ENCODE measurements at regions not wholly inside any gene's neighbourhood (a gene's known extent, or its start where the extent isn't known, plus 50 kb on each side); places are given as distances from the start of the nearest gene placed in this dataset.
"Not testable (repeated sequence)": the region's sequence is repeated elsewhere in the genome, so short reads cannot be mapped to it uniquely, and the experiment has no call there.

GRCh38 chr9:89937051-89937450 is 332.2 kb downstream of the GADD45G start:
- DNase-seq (ENCODE audit: low spot score), result no peak

GRCh38 chr9:89939181-89939580 is 334.4 kb downstream of the GADD45G start:
- DNase-seq (ENCODE audit: low spot score), result no peak

GRCh38 chr9:89939626-89940292 is 334.9 kb downstream of the GADD45G start:
- no peak for DNase-seq (ENCODE audit: low spot score)

- peak; percentile 34 for DNase-seq (ENCODE audit: low spot score)
Measured at GRCh38 chr9:89940625-89941024, 335.8 kb downstream of the GADD45G start.

GRCh38 chr9:89941875-89942274 is 337.1 kb downstream of the GADD45G start:
- peak; percentile 56 for DNase-seq (ENCODE audit: low spot score)

GRCh38 chr9:89942643-89943042 is 337.8 kb downstream of the GADD45G start:
- DNase-seq (ENCODE audit: low spot score), result no peak

GRCh38 chr9:89943309-89943708 is 338.5 kb downstream of the GADD45G start:
- no peak for DNase-seq (ENCODE audit: low spot score)

- no peak for DNase-seq (ENCODE audit: low spot score)
Measured at GRCh38 chr9:89943728-89944127, 338.9 kb downstream of the GADD45G start.

- DNase-seq (ENCODE audit: low spot score), result no peak
Measured at GRCh38 chr9:89945133-89945532, 340.3 kb downstream of the GADD45G start.

- DNase-seq (ENCODE audit: low spot score), result no peak
Measured at GRCh38 chr9:89946741-89947140, 341.9 kb downstream of the GADD45G start.

GRCh38 chr9:89949111-89949510 is 344.3 kb downstream of the GADD45G start:
- no peak for DNase-seq (ENCODE audit: low spot score)

- DNase-seq (ENCODE audit: low spot score), result peak; percentile 42
Measured at GRCh38 chr9:89951675-89952074, 346.9 kb downstream of the GADD45G start.

- DNase-seq (ENCODE audit: low spot score), result peak; percentile 40
Measured at GRCh38 chr9:89952401-89952800, 347.6 kb downstream of the GADD45G start.

- not testable (repeated sequence) for DNase-seq (ENCODE audit: low spot score)
Measured at GRCh38 chr9:89953263-89953662, 348.5 kb downstream of the GADD45G start.

- no peak for DNase-seq (ENCODE audit: low spot score)
Measured at GRCh38 chr9:89953824-89954615, 349.2 kb downstream of the GADD45G start.

GRCh38 chr9:89955144-89955543 is 350.3 kb downstream of the GADD45G start:
- DNase-seq (ENCODE audit: low spot score), result no peak

- DNase-seq (ENCODE audit: low spot score), result no peak
Measured at GRCh38 chr9:89955626-89956025, 350.8 kb downstream of the GADD45G start.

GRCh38 chr9:89956331-89956730 is 351.5 kb downstream of the GADD45G start:
- DNase-seq (ENCODE audit: low spot score), result no peak

GRCh38 chr9:89956907-89957306 is 352.1 kb downstream of the GADD45G start:
- DNase-seq (ENCODE audit: low spot score), result no peak

- DNase-seq (ENCODE audit: low spot score), result no peak
Measured at GRCh38 chr9:89958086-89958485, 353.3 kb downstream of the GADD45G start.

GRCh38 chr9:89961616-89962341 is 357.0 kb downstream of the GADD45G start:
- DNase-seq (ENCODE audit: low spot score), result peak; percentile 52

- no peak for DNase-seq (ENCODE audit: low spot score)
Measured at GRCh38 chr9:89963280-89963679, 358.5 kb downstream of the GADD45G start.

- DNase-seq (ENCODE audit: low spot score), result no peak
Measured at GRCh38 chr9:89967527-89967926, 362.7 kb downstream of the GADD45G start.

Measured in AG20443 (cell line).